GM12878 (cell line): ENCODE measurements at regions not wholly inside any gene's neighbourhood (a gene's known extent, or its start where the extent isn't known, plus 50 kb on each side); places are given as distances from the start of the nearest gene placed in this dataset.

Source experiments
- ATAC-seq: fragments of 200-7000 bp; cut with Tn5 transposase; 3 replicates; pipeline ENCODE4 v1.9.1; 2020; ENCODE audit warnings: mild to moderate bottlenecking, moderate library complexity
- BruUV-seq: library from RNA; stranded (reverse); fragments of 400-500 nt; replicated peaks from 2 replicates; lab custom pipeline; 2021; lab: Mats Ljungman, UMichigan
- CTCF ChIA-PET: fragments of 300-600 bp; sonication (Branson Sonifier 250); formaldehyde crosslinking; extraction: SDS; loops from one replicate; lab custom pipeline; 2021; ENCODE audit warnings: inconsistent platforms; lab: Yijun Ruan, JAX
- POLR2A ChIA-PET: fragments of 350-600 bp; formaldehyde crosslinking; extraction: SDS; loops from one replicate; lab custom pipeline; 2021; ENCODE audit warnings: inconsistent platforms; lab: Charles Lee
- RAD21 ChIA-PET: fragments of 300-600 bp; sonication (Branson Sonifier 250); formaldehyde crosslinking; loops from one replicate; lab custom pipeline; 2023; ENCODE audit warnings: antibody characterized with exemption; ENCODE audit not compliant: unreplicated experiment; lab: Charles Lee
- SMC1A ChIA-PET: fragments of 300-600 bp; sonication (Branson Sonifier 250); formaldehyde crosslinking; loops from one replicate; lab custom pipeline; 2023; ENCODE audit not compliant: unreplicated experiment, uncharacterized antibody; lab: Charles Lee
- DNase-seq: peaks from one replicate; pipeline ENCODE4 v3.0.0-alpha.2; 2011; ENCODE audit warnings: low read depth, low spot score
- FAIRE-seq: peaks from 3 replicates; lab custom pipeline; 2011; peaks lifted over from hg19 to GRCh38; lab: Jason Lieb, UNC
- H2AFZ ChIP-seq: 2 replicates; pipeline ENCODE4 v1.6.0; 2011; ENCODE audit warnings: low read depth, low read length, control low read depth; ENCODE audit not compliant: control insufficient read depth
- H3K27ac ChIP-seq: 2 replicates; pipeline ENCODE4 v1.5.1; 2011; ENCODE audit warnings: control low read depth; ENCODE audit not compliant: control insufficient read depth, insufficient read depth
- H3K27me3 ChIP-seq, 2 experiments: replicated peaks in 1 of 2; 2 replicates each; pipeline versions ENCODE4 v1.6.0 to v1.6.1; 2011; ENCODE audit warnings: low read length in 1 of 2; ENCODE audit not compliant: control insufficient read depth in 2 of 2, insufficient read depth in 2 of 2
- H3K36me3 ChIP-seq, 2 experiments: 2 replicates each; pipeline ENCODE4 v1.5.1; 2011; ENCODE audit warnings: low read length in 1 of 2; ENCODE audit not compliant: control insufficient read depth in 2 of 2, insufficient read depth in 2 of 2
- H3K4me1 ChIP-seq: 2 replicates; pipeline ENCODE4 v1.6.1; 2011; ENCODE audit warnings: mild to moderate bottlenecking, low read length, moderate library complexity, mixed read lengths; ENCODE audit not compliant: control insufficient read depth, insufficient read depth
- H3K4me2 ChIP-seq: 2 replicates; pipeline ENCODE4 v1.6.0; 2011; ENCODE audit warnings: control low read depth; ENCODE audit not compliant: control insufficient read depth, insufficient read depth
- H3K4me3 ChIP-seq: fragments of 200-600 bp; sonication (generic); 2 replicates; pipeline ENCODE4 v1.5.1; 2016
- H3K79me2 ChIP-seq: 2 replicates; pipeline ENCODE4 v1.6.0; 2011; ENCODE audit warnings: low read length; ENCODE audit not compliant: control insufficient read depth, insufficient read depth
- H3K9ac ChIP-seq: 2 replicates; pipeline ENCODE4 v1.8.0; 2011; ENCODE audit warnings: low read length, control low read depth, mixed read lengths; ENCODE audit not compliant: control insufficient read depth, insufficient read depth
- H3K9me3 ChIP-seq: replicated peaks from 3 replicates; pipeline ENCODE4 v1.5.1; 2011; ENCODE audit warnings: mild to moderate bottlenecking, low read length; ENCODE audit not compliant: control insufficient read depth, insufficient read depth
- H4K20me1 ChIP-seq: 2 replicates; pipeline ENCODE4 v1.6.0; 2011; ENCODE audit not compliant: control insufficient read depth, insufficient read depth
- CHD4 ChIP-seq: fragments of 200-600 bp; sonication (generic); IDR thresholded peaks from 2 replicates; pipeline ENCODE4 v1.6.1; 2016; ENCODE audit warnings: mild to moderate bottlenecking
- CTCF ChIP-seq, 3 experiments: IDR thresholded peaks in 2 of 3; conservative IDR thresholded peaks in 1 of 3; 2 replicates each; pipeline ENCODE4 v1.5.1; 2011; ENCODE audit warnings: low read depth in 3 of 3, low read length in 3 of 3, mild to moderate bottlenecking in 3 of 3, control low read depth in 2 of 3, moderate library complexity in 2 of 3, inconsistent platforms in 1 of 3, mixed read lengths in 1 of 3; ENCODE audit not compliant: control insufficient read depth in 2 of 3, insufficient read depth in 1 of 3; ENCODE audit errors: extremely low read depth in 1 of 3
- IRF4 ChIP-seq: IDR thresholded peaks from 2 replicates; pipeline ENCODE4 v1.6.1; 2011; ENCODE audit warnings: low read depth, low read length
- KDM1A ChIP-seq: fragments of 200-600 bp; sonication (generic); IDR thresholded peaks from 2 replicates; pipeline ENCODE4 v1.6.1; 2016; ENCODE audit warnings: borderline replicate concordance
- NR2C2 ChIP-seq: IDR thresholded peaks from 2 replicates; pipeline ENCODE4 v1.6.1; 2011; ENCODE audit warnings: borderline replicate concordance, low read depth; ENCODE audit not compliant: control insufficient read depth, insufficient read length
- POU2F2 ChIP-seq: IDR thresholded peaks from 3 replicates; pipeline ENCODE4 v1.6.1; 2011; ENCODE audit warnings: low read depth, mild to moderate bottlenecking, low read length, borderline replicate concordance
- REST ChIP-seq: IDR thresholded peaks from 2 replicates; pipeline ENCODE4 v1.6.1; 2012; ENCODE audit warnings: mild to moderate bottlenecking, low read depth, low read length
- SKIL ChIP-seq: fragments of 450-650 bp; IDR thresholded peaks from 2 replicates; pipeline ENCODE4 v1.6.1; 2017; ENCODE audit warnings: mild to moderate bottlenecking, low read depth, inconsistent platforms; ENCODE audit not compliant: poor library complexity, severe bottlenecking
- SRF ChIP-seq, 2 experiments: IDR thresholded peaks; 2 replicates each; pipeline ENCODE4 v1.6.1; 2011; ENCODE audit warnings: low read depth in 2 of 2, low read length in 2 of 2, mild to moderate bottlenecking in 1 of 2, moderate library complexity in 1 of 2
- ZBED1 ChIP-seq: IDR thresholded peaks from 2 replicates; pipeline ENCODE4 v1.6.1; 2016; ENCODE audit warnings: borderline replicate concordance
- ZBTB4 ChIP-seq: fragments of 450-650 bp; formaldehyde crosslinking; IDR thresholded peaks from 2 replicates; pipeline ENCODE4 v1.4.0; 2022; ENCODE audit warnings: mild to moderate bottlenecking, moderate library complexity
- ZNF622 ChIP-seq: fragments of 450-650 bp; IDR thresholded peaks from 2 replicates; pipeline ENCODE4 v1.6.1; 2017; ENCODE audit warnings: mild to moderate bottlenecking, inconsistent platforms
- ZZZ3 ChIP-seq: IDR thresholded peaks from 2 replicates; pipeline ENCODE4 v1.6.1; 2011; ENCODE audit warnings: low read depth; ENCODE audit not compliant: control insufficient read depth, insufficient read length
- WGBS: methylation state at CpG from one replicate; pipeline ENCODE4 v1.1.6; 2016; ENCODE audit warnings: low lambda C conversion rate; ENCODE audit not compliant: insufficient replicate concordance, insufficient coverage; ENCODE audit errors: missing lambda C conversion rate; 5-methylcytosine and 5-hydroxymethylcytosine counted together
- in situ Hi-C: fragments of 300-500 bp; cut with MboI; formaldehyde crosslinking; loops from 9 replicates; pipeline ENCODE4 v1.14.3; 2018; ENCODE audit warnings: mixed read lengths
- intact Hi-C: fragments of 100-400 bp; cut with micrococcal nuclease; formaldehyde crosslinking; loops from one replicate; pipeline ENCODE4 v1.14.2; 2022; ENCODE audit not compliant: unreplicated experiment

GRCh38 chr7:67743501-67743900 is 746.9 kb downstream of the TYW1 start:
- ChIA-PET CTCF (no interaction called here), SMC1A (no interaction called here), RAD21 (no interaction called here), POLR2A (no interaction called here)
- in situ Hi-C loops (no loop called here), intact Hi-C loops (no loop called here)
- no peak for ATAC-seq
- H2AFZ ChIP-seq = no peak overlapping the region
- BruUV-seq = no TSS peak
- FAIRE-seq = no peak
- H3K4me2 ChIP-seq = no peak overlapping the region
- WGBS = 46% methylated on average over 1 of the region's 1 CpG
- H3K9me3 ChIP-seq = no peaks in the 10 kb centered on the region
- H3K4me1 ChIP-seq = no peaks in the 10 kb centered on the region
- no peak overlapping the region for H3K4me3 ChIP-seq
- H3K36me3 ChIP-seq = no peaks in the 10 kb centered on the region
- no peaks in the 10 kb centered on the region for H3K79me2 ChIP-seq
- no peaks in the 10 kb centered on the region for H3K27me3 ChIP-seq
- no peak overlapping the region for H3K27ac ChIP-seq
- no peak overlapping the region for H3K9ac ChIP-seq
- DNase-seq = no peak
- H4K20me1 ChIP-seq = no peaks in the 10 kb centered on the region
- TF ChIP-seq IRF4 (no peak), REST (no peak), KDM1A (no peak), CHD4 (no peak), SRF (IDR thresholded peaks at IDR 0.05; ENCODE audit: low read depth in 2 of 2, low read length in 2 of 2) (no peak), ZBED1 (no peak), CTCF (IDR thresholded peaks at IDR 0.05 in 2 of 3, conservative IDR thresholded peaks at IDR 0.05 in 1 of 3; ENCODE audit: control insufficient read depth in 2 of 3, extremely low read depth in 1 of 3, insufficient read depth in 1 of 3, low read depth in 3 of 3, low read length in 3 of 3) (no peak), POU2F2 (no peak), ZNF622 (no peak), NR2C2 (no peak), ZZZ3 (no peak), ZBTB4 (CRISPR knock-in tag) (no peak), SKIL (no peak)
